Keratinocyte (primary cell): ENCODE measurements at regions not wholly inside any gene's neighbourhood (a gene's known extent, or its start where the extent isn't known, plus 50 kb on each side); places are given as distances from the start of the nearest gene placed in this dataset.

Source experiments
- DNase-seq: peaks from one replicate; pipeline ENCODE4 v3.0.0-alpha.2; 2011; ENCODE audit warnings: low read depth, missing footprints, low spot score
- FAIRE-seq: peaks from 2 replicates; lab custom pipeline; 2011; peaks lifted over from hg19 to GRCh38; lab: Jason Lieb, UNC
- H2AFZ ChIP-seq: 2 replicates; pipeline ENCODE4 v1.6.0; 2012; ENCODE audit warnings: low read length, control low read depth, inconsistent platforms; ENCODE audit not compliant: control insufficient read depth
- H3K27ac ChIP-seq: 2 replicates; pipeline ENCODE4 v1.5.1; 2011; ENCODE audit warnings: low read length; ENCODE audit not compliant: control insufficient read depth, insufficient read depth
- H3K27me3 ChIP-seq: 3 replicates; pipeline ENCODE4 v1.6.0; 2011; ENCODE audit warnings: low read length; ENCODE audit not compliant: control insufficient read depth, insufficient read depth; ENCODE audit errors: extremely low read depth
- H3K36me3 ChIP-seq, 2 experiments: 2 replicates in 1 of 2; 3 replicates in 1 of 2; pipeline ENCODE4 v1.5.1; 2011; ENCODE audit warnings: low read length in 2 of 2, mild to moderate bottlenecking in 1 of 2; ENCODE audit not compliant: control insufficient read depth in 2 of 2, insufficient read depth in 2 of 2; ENCODE audit errors: extremely low read depth in 1 of 2
- H3K4me1 ChIP-seq: 3 replicates; pipeline ENCODE4 v1.5.1; 2011; ENCODE audit warnings: low read length; ENCODE audit not compliant: control insufficient read depth, insufficient read depth; ENCODE audit errors: extremely low read depth
- H3K4me2 ChIP-seq: 3 replicates; pipeline ENCODE4 v1.6.0; 2011; ENCODE audit warnings: low read depth, low read length; ENCODE audit not compliant: control insufficient read depth, insufficient read depth; ENCODE audit errors: extremely low read depth
- H3K4me3 ChIP-seq, 3 experiments: fragments of 200-600 bp in 1 of 3; sonication (generic) in 1 of 3; 2 replicates in 2 of 3; 3 replicates in 1 of 3; pipeline ENCODE4 v1.5.1; 2011 to 2016; ENCODE audit warnings: low read length in 3 of 3, mild to moderate bottlenecking in 3 of 3, control low read depth in 2 of 3, inconsistent platforms in 1 of 3, low read depth in 1 of 3, mixed read lengths in 1 of 3, mixed run types in 1 of 3, moderate library complexity in 1 of 3; ENCODE audit not compliant: control insufficient read depth in 2 of 3, insufficient read depth in 2 of 3; ENCODE audit errors: extremely low read depth in 1 of 3
- H3K79me2 ChIP-seq: 2 replicates; pipeline ENCODE4 v1.6.0; 2012; ENCODE audit warnings: low read length; ENCODE audit not compliant: control insufficient read depth, insufficient read depth
- H3K9ac ChIP-seq: 3 replicates; pipeline ENCODE4 v1.6.0; 2011; ENCODE audit warnings: low read length; ENCODE audit not compliant: control insufficient read depth, insufficient read depth; ENCODE audit errors: extremely low read depth
- H3K9me1 ChIP-seq: 3 replicates; pipeline ENCODE4 v1.6.0; 2011; ENCODE audit warnings: low read length; ENCODE audit not compliant: control insufficient read depth, insufficient read depth; ENCODE audit errors: extremely low read depth
- H3K9me3 ChIP-seq: 2 replicates; pipeline ENCODE4 v1.5.1; 2012; ENCODE audit warnings: low read depth, low read length; ENCODE audit not compliant: control insufficient read depth
- H4K20me1 ChIP-seq: 3 replicates; pipeline ENCODE4 v1.6.0; 2011; ENCODE audit warnings: low read length; ENCODE audit not compliant: control insufficient read depth, insufficient read depth; ENCODE audit errors: extremely low read depth
- CTCF ChIP-seq, 3 experiments: IDR thresholded peaks in 1 of 3; conservative IDR thresholded peaks in 1 of 3; optimal IDR thresholded peaks in 1 of 3; 2 replicates in 2 of 3; 3 replicates in 1 of 3; pipeline versions ENCODE3 to v1.5.1; 2011; ENCODE audit warnings: low read length in 3 of 3, mild to moderate bottlenecking in 3 of 3, moderate library complexity in 2 of 3, control low read depth in 1 of 3, inconsistent platforms in 1 of 3; ENCODE audit not compliant: insufficient read depth in 2 of 3; ENCODE audit errors: extremely low read depth in 1 of 3
- EZH2 ChIP-seq: IDR thresholded peaks from one replicate; pipeline ENCODE4 v1.6.1; 2012; ENCODE audit warnings: inconsistent platforms, mild to moderate bottlenecking, low read length, moderate library complexity
- dilution Hi-C: fragments of 300-500 bp; cut with MboI; formaldehyde crosslinking; loops from one replicate; pipeline ENCODE4 v1.7.0; 2020; ENCODE audit warnings: low sequenced_read_pairs; ENCODE audit not compliant: extremely low pct_ligation_motif_present

GRCh38 chr6:147108259-147108910, 95.8 kb upstream of the STXBP5 start:
- TF ChIP-seq CTCF (optimal IDR thresholded peaks at IDR 0.05 in 1 of 3, IDR thresholded peaks at IDR 0.05 in 1 of 3, conservative IDR thresholded peaks at IDR 0.05 in 1 of 3; ENCODE audit: extremely low read depth in 1 of 3, insufficient read depth in 2 of 3, low read length in 3 of 3) (no peak), EZH2 (no peak)
- H3K9ac ChIP-seq: no peak overlapping the region
- no peaks in the 10 kb centered on the region for H3K79me2 ChIP-seq
- no peaks in the 10 kb centered on the region for H4K20me1 ChIP-seq
- H3K4me3 ChIP-seq: no peak overlapping the region
- H3K4me1 ChIP-seq: no peaks in the 10 kb centered on the region
- DNase-seq (no peak), FAIRE-seq (no peak)
- no peaks in the 10 kb centered on the region for H3K9me1 ChIP-seq
- no peaks in the 10 kb centered on the region for H3K9me3 ChIP-seq
- no peak overlapping the region for H2AFZ ChIP-seq
- no peak overlapping the region for H3K4me2 ChIP-seq
- H3K27ac ChIP-seq: no peak overlapping the region
- H3K27me3 ChIP-seq: no peaks in the 10 kb centered on the region
- no peaks in the 10 kb centered on the region for H3K36me3 ChIP-seq
- dilution Hi-C loops: no loop called here

- H3K9me3 ChIP-seq: no peaks in the 10 kb centered on the region
- TF ChIP-seq EZH2: no peak
- TF ChIP-seq CTCF (optimal IDR thresholded peaks at IDR 0.05 in 1 of 3, IDR thresholded peaks at IDR 0.05 in 1 of 3, conservative IDR thresholded peaks at IDR 0.05 in 1 of 3; ENCODE audit: extremely low read depth in 1 of 3, insufficient read depth in 2 of 3, low read length in 3 of 3): no peak
- no peak overlapping the region for H3K4me3 ChIP-seq
- DNase-seq: no peak
- H3K27me3 ChIP-seq: no peaks in the 10 kb centered on the region
- H3K79me2 ChIP-seq: no peaks in the 10 kb centered on the region
- no peak overlapping the region for H3K27ac ChIP-seq
- H3K4me1 ChIP-seq: no peaks in the 10 kb centered on the region
- no peak for FAIRE-seq
- dilution Hi-C loops: no loop called here
- no peaks in the 10 kb centered on the region for H3K36me3 ChIP-seq
- H3K9ac ChIP-seq: no peak overlapping the region
- H3K4me2 ChIP-seq: no peak overlapping the region
- no peaks in the 10 kb centered on the region for H4K20me1 ChIP-seq
- H2AFZ ChIP-seq: no peak overlapping the region
- H3K9me1 ChIP-seq: no peaks in the 10 kb centered on the region
Observed at GRCh38 chr6:147109707-147110106, 94.5 kb upstream of the STXBP5 start.
